Cardiac muscle cell (in vitro differentiated cells and primary cell): ENCODE measurements at regions not wholly inside any gene's neighbourhood (a gene's known extent, or its start where the extent isn't known, plus 50 kb on each side); places are given as distances from the start of the nearest gene placed in this dataset.

Experiments used
- DNase-seq, 2 donors: peaks; one replicate each; pipeline versions ENCODE4 v3.0.0 to v3.0.0-alpha.2; 2010 to 2017; ENCODE audit warnings: low read depth in 1 of 2, low spot score in 1 of 2
- H3K27ac ChIP-seq: fragments of 200-600 bp; sonication (generic); 2 replicates; pipeline ENCODE4 v1.5.1; 2016
- H3K27me3 ChIP-seq: fragments of 200-600 bp; sonication (generic); 2 replicates; pipeline ENCODE4 v1.6.0; 2016; ENCODE audit warnings: control low read depth
- H3K36me3 ChIP-seq: fragments of 200-600 bp; sonication (generic); 2 replicates; pipeline ENCODE4 v1.5.1; 2016; ENCODE audit warnings: control low read depth
- H3K4me1 ChIP-seq: fragments of 200-600 bp; sonication (generic); 2 replicates; pipeline ENCODE4 v1.8.1; 2017; ENCODE audit warnings: low read depth, mild to moderate bottlenecking, mixed run types
- H3K4me3 ChIP-seq: fragments of 200-600 bp; sonication (generic); 2 replicates; pipeline ENCODE4 v1.5.1; 2016; ENCODE audit warnings: mild to moderate bottlenecking
- H3K9me3 ChIP-seq: fragments of 200-600 bp; sonication (generic); 2 replicates; pipeline ENCODE4 v1.5.1; 2017; ENCODE audit warnings: low read depth, mild to moderate bottlenecking, control low read depth
- TF ChIP-seq, protein P1 (sequence below): IDR thresholded peaks from 2 replicates; pipeline ENCODE4 v1.5.1; 2012; ENCODE audit warnings: low read depth, mild to moderate bottlenecking, low read length

DNA sequence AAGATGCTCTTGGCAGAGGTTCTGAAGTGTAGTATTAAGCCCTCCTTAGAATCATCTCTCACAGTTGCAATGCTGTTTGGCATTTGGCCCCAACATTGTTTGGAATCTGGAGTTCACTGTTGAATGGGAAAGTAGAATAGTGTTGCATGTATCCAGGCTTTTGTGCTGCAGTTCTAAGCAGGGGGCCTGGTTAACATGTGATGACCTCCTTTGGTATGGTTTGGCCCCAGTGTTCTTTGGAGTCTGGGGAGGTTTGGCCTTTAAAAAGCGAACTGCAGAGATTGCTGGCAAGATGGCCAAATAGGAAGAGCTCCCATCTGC, 61.8 kb upstream of the PLD5 start:
- no peaks in the 10 kb centered on the region for H3K4me1 ChIP-seq

DNA sequence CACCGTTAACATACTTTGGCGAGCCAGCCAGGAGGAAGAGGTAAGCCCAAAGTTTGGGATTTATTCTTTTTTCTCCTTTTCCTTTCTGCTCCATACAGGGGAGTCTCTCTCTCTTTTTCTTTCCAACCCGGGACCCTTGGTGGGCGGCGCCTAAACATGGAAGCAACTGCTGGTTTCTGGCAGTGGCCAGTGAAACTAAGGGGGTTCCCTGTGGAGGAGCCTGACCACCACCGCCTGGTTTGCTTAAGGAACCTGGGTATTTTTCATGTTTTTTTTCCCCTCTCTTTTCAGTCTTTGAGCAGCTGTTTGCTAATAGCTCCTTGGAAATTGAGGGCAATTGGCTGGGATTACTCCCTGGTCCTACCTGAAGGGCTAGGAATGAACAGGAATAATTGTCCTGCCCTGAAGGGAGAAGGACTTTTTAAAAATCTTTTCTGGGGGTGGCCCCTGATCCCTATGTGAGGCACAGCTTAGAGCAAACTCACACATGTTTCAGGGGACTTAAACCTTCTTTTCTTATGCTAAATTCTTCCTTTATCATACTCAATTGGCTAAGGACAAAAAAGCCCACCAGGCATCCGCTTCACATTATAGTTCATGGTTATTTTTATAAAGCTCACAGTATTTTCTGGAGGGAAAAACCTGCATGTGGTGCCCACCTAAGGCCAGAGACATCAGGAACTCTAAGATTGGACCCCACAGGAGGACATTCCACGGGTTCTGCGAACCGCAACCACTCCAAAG, 61.3 kb upstream of the PLD5 start:
- no peak overlapping the region for H3K27ac ChIP-seq
- H3K4me1 ChIP-seq = no peaks in the 10 kb centered on the region
- DNase-seq = no peak
- no peaks in the 10 kb centered on the region for H3K27me3 ChIP-seq
- no peaks in the 10 kb centered on the region for H3K36me3 ChIP-seq
- TF ChIP-seq, protein P1, sequence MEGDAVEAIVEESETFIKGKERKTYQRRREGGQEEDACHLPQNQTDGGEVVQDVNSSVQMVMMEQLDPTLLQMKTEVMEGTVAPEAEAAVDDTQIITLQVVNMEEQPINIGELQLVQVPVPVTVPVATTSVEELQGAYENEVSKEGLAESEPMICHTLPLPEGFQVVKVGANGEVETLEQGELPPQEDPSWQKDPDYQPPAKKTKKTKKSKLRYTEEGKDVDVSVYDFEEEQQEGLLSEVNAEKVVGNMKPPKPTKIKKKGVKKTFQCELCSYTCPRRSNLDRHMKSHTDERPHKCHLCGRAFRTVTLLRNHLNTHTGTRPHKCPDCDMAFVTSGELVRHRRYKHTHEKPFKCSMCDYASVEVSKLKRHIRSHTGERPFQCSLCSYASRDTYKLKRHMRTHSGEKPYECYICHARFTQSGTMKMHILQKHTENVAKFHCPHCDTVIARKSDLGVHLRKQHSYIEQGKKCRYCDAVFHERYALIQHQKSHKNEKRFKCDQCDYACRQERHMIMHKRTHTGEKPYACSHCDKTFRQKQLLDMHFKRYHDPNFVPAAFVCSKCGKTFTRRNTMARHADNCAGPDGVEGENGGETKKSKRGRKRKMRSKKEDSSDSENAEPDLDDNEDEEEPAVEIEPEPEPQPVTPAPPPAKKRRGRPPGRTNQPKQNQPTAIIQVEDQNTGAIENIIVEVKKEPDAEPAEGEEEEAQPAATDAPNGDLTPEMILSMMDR = no peak
- H3K9me3 ChIP-seq = no peaks in the 10 kb centered on the region
- no peak overlapping the region for H3K4me3 ChIP-seq

More for the DNA sequence above, 61.8 kb upstream of the PLD5 start:
- DNase-seq = no peak
- Histone ChIP-seq H3K9me3 (no peaks in the 10 kb centered on the region), H3K36me3 (no peaks in the 10 kb centered on the region), H3K4me3 (no peak overlapping the region), H3K27me3 (no peaks in the 10 kb centered on the region), H3K27ac (no peak overlapping the region)
- TF ChIP-seq, protein P1 = no peak

DNA sequence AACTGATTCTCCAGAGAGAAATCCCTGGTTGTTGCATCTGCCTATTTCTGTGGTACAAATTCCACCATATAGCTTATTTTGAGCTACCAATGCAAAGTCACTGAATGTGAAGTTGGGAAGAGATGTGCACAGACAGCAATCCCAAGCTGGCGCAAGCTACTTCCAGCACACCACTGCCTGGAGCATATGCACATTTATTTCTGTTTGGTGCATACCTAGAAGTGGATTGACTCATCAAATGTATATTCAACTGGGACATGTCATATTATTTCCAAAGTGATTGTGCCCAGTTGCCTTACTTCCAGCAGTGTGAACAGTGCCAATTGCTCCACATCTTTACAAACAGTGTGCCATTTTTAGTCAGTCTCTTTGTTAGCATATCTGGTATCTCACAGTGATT, 58.2 kb upstream of the PLD5 start:
- Histone ChIP-seq H3K27me3 (no peaks in the 10 kb centered on the region), H3K9me3 (no peaks in the 10 kb centered on the region), H3K4me3 (no peak overlapping the region), H3K27ac (no peak overlapping the region), H3K36me3 (no peaks in the 10 kb centered on the region), H3K4me1 (no peaks in the 10 kb centered on the region)
- DNase-seq = no peak
- TF ChIP-seq, protein P1 = no peak

DNA sequence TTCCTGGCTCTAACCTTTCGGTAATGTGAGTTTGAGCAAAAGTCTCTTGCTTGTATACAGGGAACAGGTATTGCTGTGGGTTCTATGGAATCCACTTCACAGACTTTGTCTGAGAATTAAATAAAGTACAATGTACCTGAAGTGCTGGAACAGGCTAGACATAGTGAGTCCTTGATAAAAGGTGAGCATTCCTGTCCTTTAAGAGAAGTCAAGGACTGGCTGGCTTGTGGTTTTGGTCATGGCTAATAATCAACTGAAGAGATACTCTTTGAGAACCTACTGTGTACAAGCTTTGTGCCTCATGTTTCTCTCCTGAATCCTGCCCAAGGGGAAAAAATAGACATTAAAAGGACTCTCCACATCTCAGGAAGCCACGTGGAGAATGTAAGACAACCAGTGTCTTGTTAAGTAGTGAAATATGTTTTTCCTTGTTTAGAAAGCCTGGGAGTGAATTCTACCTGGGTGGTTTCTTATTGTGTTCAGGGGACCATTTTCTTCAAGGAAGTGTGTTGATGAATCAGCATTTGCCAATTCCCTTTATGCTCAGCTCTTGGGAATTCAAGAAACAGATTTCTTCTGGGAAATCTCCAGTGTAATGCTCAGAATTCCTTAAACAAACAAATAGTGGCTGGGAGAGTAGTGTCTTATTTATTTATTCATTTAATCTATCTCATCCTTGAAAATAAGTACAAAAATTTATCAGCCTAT, 55.2 kb upstream of the PLD5 start:
- no peak for DNase-seq
- H3K9me3 ChIP-seq = no peaks in the 10 kb centered on the region
- H3K4me3 ChIP-seq = no peak overlapping the region
- TF ChIP-seq, protein P1 = no peak
- no peak overlapping the region for H3K27ac ChIP-seq
- H3K36me3 ChIP-seq = no peaks in the 10 kb centered on the region
- no peaks in the 10 kb centered on the region for H3K27me3 ChIP-seq
- no peaks in the 10 kb centered on the region for H3K4me1 ChIP-seq
